Activated naive CD8-positive, alpha-beta T cell treated with anti-CD3 and anti-CD28 coated beads for 36 hours (primary cell): ENCODE measurements at regions not wholly inside any gene's neighbourhood (a gene's known extent, or its start where the extent isn't known, plus 50 kb on each side); places are given as distances from the start of the nearest gene placed in this dataset.

ENCODE experiments used
- DNase-seq: peaks from one replicate; pipeline ENCODE4 v3.0.0; 2021
- H3K27ac Mint-ChIP-seq: one replicate; pipeline ENCODE4 v1.8.0; 2022; ENCODE audit warnings: mild to moderate bottlenecking, moderate library complexity, mixed read lengths
- H3K27me3 Mint-ChIP-seq: one replicate; pipeline ENCODE4 v1.8.0; 2022; ENCODE audit warnings: mild to moderate bottlenecking, mixed read lengths
- H3K36me3 Mint-ChIP-seq: one replicate; pipeline ENCODE4 v1.8.0; 2021; ENCODE audit warnings: mild to moderate bottlenecking, mixed read lengths
- H3K4me1 Mint-ChIP-seq: one replicate; pipeline ENCODE4 v1.8.0; 2021; ENCODE audit warnings: mixed read lengths
- H3K4me3 Mint-ChIP-seq: one replicate; pipeline ENCODE4 v1.8.0; 2022; ENCODE audit warnings: mild to moderate bottlenecking, moderate library complexity, mixed read lengths
- H3K9me3 Mint-ChIP-seq: one replicate; pipeline ENCODE4 v1.8.0; 2022; ENCODE audit warnings: mixed read lengths

DNA sequence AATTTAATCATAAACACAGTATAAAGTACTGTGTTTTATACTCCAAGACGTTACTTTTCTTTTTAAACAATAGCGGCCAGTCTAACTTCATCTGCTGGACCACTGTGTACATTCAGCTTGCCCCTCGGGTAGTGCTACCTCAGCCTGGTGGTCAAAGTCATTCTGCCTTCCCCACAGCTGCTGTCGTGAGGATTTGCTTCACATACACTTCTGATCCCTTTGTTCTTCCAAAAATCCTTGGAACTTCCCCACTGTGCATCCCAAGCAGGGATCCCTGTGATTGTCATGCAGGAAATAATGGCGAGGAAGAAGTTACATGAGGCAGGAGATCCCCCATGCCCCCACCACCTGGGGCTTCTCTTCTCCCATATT lies 234.9 kb upstream of the STARD13 start:
- Mint-ChIP-seq H3K27ac (no peak overlapping the region), H3K4me3 (no peak overlapping the region), H3K36me3 (no peaks in the 10 kb centered on the region), H3K4me1 (no peaks in the 10 kb centered on the region), H3K9me3 (no peaks in the 10 kb centered on the region), H3K27me3 (peaks cover under 1% of the 10 kb centered on the region)
- DNase-seq, result no peak

DNA sequence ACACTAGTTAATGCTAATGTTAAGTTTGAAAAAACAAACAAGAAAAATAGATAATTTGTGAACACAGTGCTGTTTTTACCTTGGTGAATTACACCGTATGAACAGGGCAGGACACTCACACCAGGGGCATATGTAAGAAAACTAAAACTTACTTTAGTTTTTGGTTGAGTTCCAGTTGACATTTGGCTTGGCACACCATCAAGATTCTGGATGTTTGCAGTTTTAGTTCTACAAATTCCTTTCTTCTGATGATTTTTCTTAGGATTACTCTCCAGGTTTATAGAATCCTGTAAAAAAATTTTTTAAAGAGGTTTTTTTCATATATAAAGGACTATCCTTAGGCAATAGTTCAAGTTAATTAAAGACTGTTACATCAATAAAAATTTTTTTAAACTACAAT lies 238.5 kb upstream of the STARD13 start:
- Mint-ChIP-seq H3K36me3 (no peaks in the 10 kb centered on the region), H3K9me3 (no peaks in the 10 kb centered on the region), H3K4me3 (no peak overlapping the region), H3K27me3 (no peaks in the 10 kb centered on the region), H3K27ac (no peak overlapping the region), H3K4me1 (peaks cover 5% of the 10 kb centered on the region)
- DNase-seq, result no peak

DNA sequence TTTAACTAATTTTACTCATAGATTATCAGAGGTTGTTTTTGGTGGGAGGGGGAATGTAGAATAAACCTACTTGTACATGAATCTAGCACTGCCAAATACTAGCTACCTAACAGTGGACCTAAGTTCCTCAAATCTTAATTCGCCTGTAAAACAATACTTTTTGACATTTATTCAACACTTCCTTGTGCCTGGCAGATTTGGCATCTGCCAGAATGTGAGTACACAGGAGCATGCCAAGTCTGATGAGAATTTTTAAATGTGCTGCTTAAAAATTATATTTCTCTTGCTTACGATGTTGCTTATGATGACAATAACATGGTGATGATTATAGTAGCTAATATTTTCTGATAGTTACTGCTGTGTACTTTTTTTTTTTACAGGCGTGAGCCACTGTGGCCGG lies 240.2 kb upstream of the STARD13 start:
- H3K9me3 Mint-ChIP-seq, result no peaks in the 10 kb centered on the region
- H3K4me1 Mint-ChIP-seq, result peaks cover 5% of the 10 kb centered on the region
- H3K27me3 Mint-ChIP-seq, result no peaks in the 10 kb centered on the region
- no peak for DNase-seq
- no peak overlapping the region for H3K4me3 Mint-ChIP-seq
- no peak overlapping the region for H3K27ac Mint-ChIP-seq
- H3K36me3 Mint-ChIP-seq, result no peaks in the 10 kb centered on the region

DNA sequence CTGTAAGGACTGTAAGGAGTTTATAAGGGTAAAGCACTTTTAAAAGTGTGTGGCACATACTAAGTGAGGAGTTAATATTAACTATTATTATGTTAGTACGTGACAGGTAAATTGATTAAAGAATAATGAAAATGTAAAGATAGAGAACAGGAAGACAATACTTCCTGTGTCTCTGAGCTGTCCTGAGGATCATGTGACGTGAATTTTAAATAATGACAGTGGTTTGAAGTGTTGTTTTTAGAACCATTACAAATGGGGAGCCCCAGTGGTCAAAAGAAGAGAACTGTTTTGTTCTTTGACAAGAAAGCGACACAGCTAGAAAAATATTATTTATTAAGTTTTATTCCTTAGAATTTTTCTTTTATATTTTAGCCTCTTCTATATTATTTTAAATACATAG lies 241.2 kb upstream of the STARD13 start:
- Mint-ChIP-seq H3K4me3 (no peak overlapping the region), H3K27ac (no peak overlapping the region), H3K27me3 (no peaks in the 10 kb centered on the region), H3K9me3 (peaks cover 2% of the 10 kb centered on the region), H3K4me1 (peaks cover 5% of the 10 kb centered on the region), H3K36me3 (peaks cover 2% of the 10 kb centered on the region)
- DNase-seq, result no peak

DNA sequence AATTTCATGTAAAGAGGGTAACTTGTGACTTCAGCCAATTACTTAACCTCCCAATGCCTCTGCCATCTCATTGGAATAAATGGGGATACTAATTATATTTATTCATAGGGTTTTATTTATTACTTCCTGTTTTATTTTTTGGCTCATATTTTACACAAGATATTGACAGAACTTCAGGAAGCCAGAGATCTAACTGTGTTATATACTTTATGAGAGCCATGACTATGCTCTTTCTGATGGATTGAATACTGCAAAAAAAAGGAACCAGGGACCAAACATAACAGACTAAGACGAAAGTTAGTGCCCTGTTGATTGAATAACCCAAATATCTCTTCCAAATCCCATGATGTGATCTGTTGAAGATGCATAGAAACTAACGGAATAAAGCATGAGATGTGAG lies 243.3 kb upstream of the STARD13 start:
- Mint-ChIP-seq H3K4me3 (no peak overlapping the region), H3K27ac (no peak overlapping the region), H3K4me1 (peaks cover 14% of the 10 kb centered on the region), H3K9me3 (peaks cover 2% of the 10 kb centered on the region), H3K36me3 (peaks cover 6% of the 10 kb centered on the region), H3K27me3 (no peaks in the 10 kb centered on the region)
- no peak for DNase-seq

DNA sequence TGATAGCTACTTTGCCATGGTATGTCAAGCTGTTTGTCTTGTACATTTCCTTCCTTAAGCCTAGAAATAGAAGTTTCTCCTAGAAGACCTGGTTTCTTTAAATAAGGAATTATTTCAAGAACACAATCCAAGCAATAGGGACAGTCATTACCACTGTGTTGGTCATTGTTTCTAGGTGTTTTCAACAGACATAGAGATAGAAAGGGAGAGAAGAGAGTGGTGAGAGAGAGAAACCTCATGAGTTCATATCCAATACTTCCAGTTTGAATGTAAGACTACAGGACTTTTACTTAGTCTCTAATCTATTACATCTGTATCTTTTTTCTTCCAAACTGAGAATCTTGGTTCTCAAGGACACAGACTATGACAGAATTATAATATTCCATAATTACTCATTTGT lies 245.9 kb upstream of the STARD13 start:
- Mint-ChIP-seq H3K27me3 (no peaks in the 10 kb centered on the region), H3K9me3 (peaks cover 2% of the 10 kb centered on the region), H3K36me3 (peaks cover 12% of the 10 kb centered on the region), H3K27ac (no peak overlapping the region), H3K4me3 (no peak overlapping the region), H3K4me1 (peaks cover 21% of the 10 kb centered on the region)
- DNase-seq, result no peak

DNA sequence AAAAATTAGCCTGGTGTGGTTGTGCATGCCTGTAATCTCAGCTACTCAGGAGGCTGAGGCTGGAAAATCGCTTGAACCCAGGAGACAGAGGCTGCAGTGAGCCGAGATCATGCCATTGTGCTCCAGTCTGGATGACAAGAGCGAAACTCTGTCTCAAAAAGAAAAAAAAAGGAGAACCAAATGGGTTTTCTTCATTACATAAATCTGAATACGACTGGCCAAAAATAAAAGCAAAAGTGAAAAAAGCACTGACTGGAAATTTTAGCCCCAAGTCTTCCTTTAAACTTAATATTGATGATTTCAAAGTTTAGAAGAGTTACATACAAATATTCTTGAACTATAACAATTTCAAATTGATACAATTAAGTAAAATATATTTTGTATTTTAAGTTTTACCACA lies 249.5 kb upstream of the STARD13 start:
- Mint-ChIP-seq H3K4me3 (peak overlapping the region; percentile 54), H3K27ac (peak overlapping the region; percentile 77), H3K36me3 (peaks cover 23% of the 10 kb centered on the region), H3K27me3 (no peaks in the 10 kb centered on the region), H3K4me1 (peaks cover 30% of the 10 kb centered on the region), H3K9me3 (peaks cover 3% of the 10 kb centered on the region)
- DNase-seq, result no peak

DNA sequence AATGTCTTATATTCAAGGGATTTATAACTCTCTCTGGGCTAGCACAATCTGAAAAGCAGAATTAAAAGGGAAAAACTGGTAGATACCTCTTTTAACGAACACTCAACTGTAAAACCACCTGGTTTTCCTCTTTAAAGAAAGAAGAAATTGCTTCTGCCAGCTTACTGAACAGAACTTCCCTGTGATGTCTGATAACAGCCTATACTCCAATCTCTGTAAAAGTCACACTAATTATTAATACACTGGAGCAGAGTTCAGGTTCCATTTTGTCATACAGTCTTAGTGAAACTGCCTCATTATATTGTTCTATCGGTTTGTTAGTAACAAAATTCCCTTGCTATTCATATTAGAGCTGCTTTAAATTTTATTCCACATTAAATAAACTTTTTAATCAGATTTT lies 251.0 kb upstream of the STARD13 start:
- H3K4me1 Mint-ChIP-seq, result peaks cover 44% of the 10 kb centered on the region
- H3K9me3 Mint-ChIP-seq, result peaks cover 6% of the 10 kb centered on the region
- peak overlapping the region; percentile 13 for H3K27ac Mint-ChIP-seq
- no peaks in the 10 kb centered on the region for H3K27me3 Mint-ChIP-seq
- H3K36me3 Mint-ChIP-seq, result peaks cover 24% of the 10 kb centered on the region
- H3K4me3 Mint-ChIP-seq, result no peak overlapping the region
- DNase-seq, result no peak

DNA sequence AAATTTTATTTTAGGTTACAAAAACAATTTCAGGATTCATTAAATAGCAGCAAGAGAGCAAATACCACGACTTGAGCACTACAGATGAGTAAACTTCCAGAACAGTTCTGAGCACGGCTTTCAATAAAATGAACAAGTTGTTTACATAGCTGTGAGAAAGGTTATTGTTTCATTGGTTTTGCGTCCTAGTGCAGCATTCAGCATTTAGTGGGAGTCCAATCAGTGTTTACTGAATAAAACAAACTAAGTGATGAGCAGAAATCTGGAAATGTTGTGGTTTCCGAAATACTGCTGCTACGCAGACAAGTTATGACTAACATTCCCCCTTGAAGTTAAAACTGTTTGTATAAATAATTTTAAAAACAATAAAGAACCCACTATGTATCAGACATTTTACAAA lies 251.5 kb upstream of the STARD13 start:
- no peak overlapping the region for H3K4me3 Mint-ChIP-seq
- peaks cover 48% of the 10 kb centered on the region for H3K4me1 Mint-ChIP-seq
- peaks cover 6% of the 10 kb centered on the region for H3K9me3 Mint-ChIP-seq
- H3K27me3 Mint-ChIP-seq, result no peaks in the 10 kb centered on the region
- H3K36me3 Mint-ChIP-seq, result peaks cover 24% of the 10 kb centered on the region
- no peak overlapping the region for H3K27ac Mint-ChIP-seq
- DNase-seq, result no peak

DNA sequence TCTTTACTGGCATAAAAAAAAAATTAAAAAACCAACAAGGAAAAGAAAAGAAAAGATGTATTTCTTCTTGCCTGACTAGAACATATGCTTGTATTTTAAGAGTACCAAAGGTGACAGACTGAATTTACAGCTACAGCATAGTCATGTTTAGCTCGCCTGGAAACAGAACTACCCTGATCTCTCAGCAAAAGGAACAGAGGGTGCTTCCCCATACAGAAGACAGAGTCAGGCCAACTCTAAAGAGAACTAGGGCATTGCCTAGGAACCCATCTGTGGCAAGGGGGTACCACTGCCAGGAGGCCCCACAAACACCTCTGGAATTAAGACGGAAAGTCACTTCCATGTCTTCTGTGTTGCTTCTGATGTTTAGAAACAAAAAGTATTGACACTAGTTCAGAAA lies 252.1 kb upstream of the STARD13 start:
- peaks cover 51% of the 10 kb centered on the region for H3K4me1 Mint-ChIP-seq
- peaks cover 24% of the 10 kb centered on the region for H3K36me3 Mint-ChIP-seq
- H3K27me3 Mint-ChIP-seq, result no peaks in the 10 kb centered on the region
- peaks cover 6% of the 10 kb centered on the region for H3K9me3 Mint-ChIP-seq
- DNase-seq, result no peak
- peak overlapping the region; percentile 29 for H3K27ac Mint-ChIP-seq
- no peak overlapping the region for H3K4me3 Mint-ChIP-seq

DNA sequence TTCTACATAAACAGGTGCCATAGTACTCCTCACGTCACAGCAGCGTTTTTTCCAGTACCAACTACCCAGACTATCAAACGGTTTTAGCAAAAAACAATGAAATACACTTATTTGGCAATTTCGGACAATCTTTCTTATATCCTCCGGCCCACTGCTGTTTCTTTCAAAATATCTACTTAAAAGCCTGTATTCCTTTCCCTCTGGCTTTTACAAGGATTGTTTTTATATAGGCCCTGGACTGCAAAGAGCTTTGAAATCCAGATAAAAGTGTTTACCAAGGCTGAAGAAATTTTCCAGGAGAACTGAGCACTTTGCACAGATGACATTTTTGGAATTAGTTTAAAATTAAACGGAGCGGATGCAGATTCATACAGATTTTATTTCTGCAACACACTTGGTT lies 255.9 kb upstream of the STARD13 start:
- H3K27me3 Mint-ChIP-seq, result no peaks in the 10 kb centered on the region
- peaks cover 6% of the 10 kb centered on the region for H3K9me3 Mint-ChIP-seq
- H3K36me3 Mint-ChIP-seq, result peaks cover 14% of the 10 kb centered on the region
- no peak for DNase-seq
- peaks cover 49% of the 10 kb centered on the region for H3K4me1 Mint-ChIP-seq
- H3K27ac Mint-ChIP-seq, result peak overlapping the region; percentile 94
- H3K4me3 Mint-ChIP-seq, result peak overlapping the region; percentile 81

DNA sequence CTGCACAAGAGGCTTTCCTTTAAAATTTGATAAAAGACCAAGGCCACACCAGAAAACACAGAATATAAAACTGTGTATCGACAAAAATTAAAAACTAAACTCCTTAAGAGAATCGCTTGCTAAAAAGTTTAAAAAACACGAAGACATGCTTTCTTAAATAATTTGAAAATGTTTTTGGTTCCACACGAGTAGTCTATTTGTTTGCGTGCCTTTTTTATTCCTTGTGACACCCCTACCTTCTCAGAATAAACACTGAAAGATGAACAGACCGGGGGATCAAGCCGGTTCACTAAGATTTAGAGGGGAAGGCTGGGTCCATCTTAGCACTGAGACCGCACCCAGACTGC lies 256.4 kb upstream of the STARD13 start:
- H3K9me3 Mint-ChIP-seq, result peaks cover 6% of the 10 kb centered on the region
- no peak for DNase-seq
- peaks cover 47% of the 10 kb centered on the region for H3K4me1 Mint-ChIP-seq
- peak overlapping the region; percentile 94 for H3K27ac Mint-ChIP-seq
- peaks cover 14% of the 10 kb centered on the region for H3K36me3 Mint-ChIP-seq
- peak overlapping the region; percentile 81 for H3K4me3 Mint-ChIP-seq
- no peaks in the 10 kb centered on the region for H3K27me3 Mint-ChIP-seq

DNA sequence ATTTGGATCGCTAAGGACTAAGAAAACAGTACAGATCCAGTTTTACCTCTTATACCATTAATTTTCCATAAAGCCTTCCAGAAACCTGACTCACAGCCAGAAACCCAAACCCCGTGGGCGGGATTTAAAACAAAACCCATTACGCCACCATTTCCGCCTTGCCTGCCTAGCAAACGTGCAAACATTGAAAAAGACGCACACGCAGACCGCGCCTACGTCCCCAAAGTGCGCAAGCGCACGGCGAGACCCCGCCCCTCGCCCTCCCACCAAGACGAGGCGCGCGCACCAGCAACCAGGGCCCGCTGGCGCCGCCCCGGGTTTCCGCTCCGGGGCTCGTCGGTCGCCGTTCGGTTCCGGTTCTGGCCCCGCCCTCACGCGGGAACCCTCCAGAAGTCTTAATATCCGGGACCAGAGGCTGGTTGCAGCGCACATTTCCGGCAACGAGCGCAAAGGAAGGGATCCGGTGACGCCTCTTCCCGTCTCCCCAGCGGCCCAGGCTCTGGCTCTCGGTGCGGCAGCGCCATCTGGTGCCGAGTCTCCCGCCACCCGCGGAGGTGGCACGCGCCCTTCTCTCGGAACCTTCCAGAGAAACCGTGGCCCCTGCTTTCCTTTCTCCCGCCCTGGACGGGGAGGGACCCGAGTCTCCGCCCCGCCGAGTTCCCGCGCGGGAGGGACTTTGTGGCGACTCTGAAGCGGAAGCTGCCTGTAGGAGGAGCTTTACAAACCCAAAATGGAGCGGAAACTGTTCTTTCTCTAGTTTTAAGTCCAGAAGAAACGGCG lies 256.9 kb upstream of the STARD13 start:
- Mint-ChIP-seq H3K27ac (peak overlapping the region; percentile 94), H3K4me1 (peaks cover 49% of the 10 kb centered on the region), H3K4me3 (peak overlapping the region; percentile 82), H3K36me3 (peaks cover 14% of the 10 kb centered on the region), H3K27me3 (no peaks in the 10 kb centered on the region), H3K9me3 (peaks cover 7% of the 10 kb centered on the region)
- peak; percentile 99 for DNase-seq

DNA sequence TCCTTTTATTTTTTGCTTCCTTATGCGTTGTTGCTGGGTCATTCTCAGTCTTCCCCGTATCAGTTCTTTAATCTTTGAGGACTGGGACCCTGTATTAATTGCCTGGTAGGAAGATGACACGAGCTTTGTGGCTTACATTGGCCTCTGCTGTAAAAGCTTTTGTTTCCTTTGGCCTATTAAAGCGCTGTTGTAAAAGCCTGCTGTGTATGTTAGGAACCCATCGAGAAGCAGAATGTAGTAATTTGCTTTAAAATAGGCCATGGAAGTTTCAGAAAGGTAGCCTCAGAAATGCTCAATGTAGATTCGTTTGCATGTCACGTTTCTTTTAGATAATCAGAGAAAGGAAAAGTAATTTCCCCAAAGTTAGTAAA lies 257.5 kb upstream of the STARD13 start:
- peaks cover 45% of the 10 kb centered on the region for H3K4me1 Mint-ChIP-seq
- DNase-seq, result no peak

DNA sequence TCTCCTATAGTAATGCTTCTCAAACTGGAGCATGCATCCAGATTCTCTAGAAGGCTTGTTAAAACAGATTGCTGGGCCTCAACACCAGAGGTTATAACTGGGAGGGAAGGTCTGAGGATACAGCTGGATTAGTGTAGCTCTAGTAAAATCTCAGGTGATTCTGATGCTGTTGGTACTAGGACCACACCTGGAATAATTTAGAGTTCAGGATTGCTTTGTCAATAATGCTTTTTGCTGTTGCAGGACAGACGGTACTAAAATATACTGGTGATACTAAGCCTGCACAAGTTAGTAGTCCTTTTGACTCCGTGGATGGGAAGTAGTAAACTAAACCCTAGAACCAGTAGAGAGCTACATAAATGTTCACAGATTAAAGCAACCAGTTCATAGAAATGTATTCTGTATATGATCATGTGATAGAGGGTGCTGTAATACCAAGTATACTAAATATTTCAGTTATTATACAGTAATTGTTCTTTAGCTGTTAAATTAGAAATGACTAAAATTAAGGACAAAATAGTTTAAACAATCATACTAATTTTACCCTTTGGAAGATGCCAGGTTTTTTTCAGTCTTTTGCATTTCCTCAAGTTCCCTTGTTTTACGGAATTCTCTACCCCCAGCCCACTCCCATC lies 258.2 kb upstream of the STARD13 start:
- H3K4me1 Mint-ChIP-seq, result peaks cover 44% of the 10 kb centered on the region
- peak overlapping the region; percentile 94 for H3K27ac Mint-ChIP-seq
- H3K4me3 Mint-ChIP-seq, result peak overlapping the region; percentile 82
- peaks cover 8% of the 10 kb centered on the region for H3K36me3 Mint-ChIP-seq
- no peak for DNase-seq
- H3K27me3 Mint-ChIP-seq, result no peaks in the 10 kb centered on the region
- H3K9me3 Mint-ChIP-seq, result peaks cover 7% of the 10 kb centered on the region

More for the DNA sequence above, 257.5 kb upstream of the STARD13 start:
- no peaks in the 10 kb centered on the region for H3K27me3 Mint-ChIP-seq
- H3K4me3 Mint-ChIP-seq, result peak overlapping the region; percentile 82
- H3K9me3 Mint-ChIP-seq, result peaks cover 7% of the 10 kb centered on the region
- peak overlapping the region; percentile 94 for H3K27ac Mint-ChIP-seq
- peaks cover 9% of the 10 kb centered on the region for H3K36me3 Mint-ChIP-seq

DNA sequence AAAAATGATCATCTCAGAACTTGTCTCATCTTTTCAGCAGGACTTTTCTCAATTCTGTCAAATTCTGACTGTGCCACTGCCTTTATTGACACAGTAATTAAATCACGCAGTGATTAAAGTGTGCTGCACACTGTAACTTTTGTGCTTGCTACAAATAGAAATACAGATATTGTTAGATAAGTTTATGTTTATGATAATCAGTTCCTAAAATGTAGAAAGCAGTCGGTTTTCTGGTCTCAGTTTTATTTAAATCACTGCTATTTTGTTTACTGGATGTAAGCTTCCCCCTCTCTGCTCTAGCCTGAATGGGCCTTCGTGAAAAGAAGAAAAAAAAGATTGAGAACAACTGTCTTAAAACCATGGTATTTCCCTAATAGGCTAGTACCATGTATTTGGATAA lies 258.8 kb upstream of the STARD13 start:
- H3K36me3 Mint-ChIP-seq, result peaks cover 6% of the 10 kb centered on the region
- H3K4me1 Mint-ChIP-seq, result peaks cover 44% of the 10 kb centered on the region
- H3K9me3 Mint-ChIP-seq, result peaks cover 7% of the 10 kb centered on the region
- no peak for DNase-seq
- H3K4me3 Mint-ChIP-seq, result peak overlapping the region; percentile 82
- peak overlapping the region; percentile 94 for H3K27ac Mint-ChIP-seq
- H3K27me3 Mint-ChIP-seq, result no peaks in the 10 kb centered on the region
